Left lung (tissue), 4 donors: ENCODE measurements at regions not wholly inside any gene's neighbourhood (a gene's known extent, or its start where the extent isn't known, plus 50 kb on each side); places are given as distances from the start of the nearest gene placed in this dataset.

Experiments used
- ATAC-seq: fragments of 200-7000 bp; cut with Tn5 transposase; one replicate; pipeline ENCODE4 v1.9.1; 2020; ENCODE audit warnings: moderate library complexity
- DNase-seq, 4 donors: peaks; one replicate each; pipeline ENCODE4 v3.0.0-alpha.2; 2013 to 2020
- H3K27ac ChIP-seq, 2 donors: fragments of 200-600 bp; sonication (generic) in 1 of 2; one replicate each; pipeline versions ENCODE4 v1.5.0 to v1.8.0; 2020 to 2021
- H3K27me3 ChIP-seq, 2 donors: fragments of 200-600 bp; sonication (generic) in 1 of 2; one replicate each; pipeline versions ENCODE4 v1.5.0 to v1.8.0; 2020 to 2021
- H3K36me3 ChIP-seq, 2 donors: fragments of 200-600 bp; sonication (generic) in 1 of 2; one replicate each; pipeline versions ENCODE4 v1.5.0 to v1.8.0; 2020 to 2021
- H3K4me1 ChIP-seq, 2 donors: fragments of 200-600 bp; one replicate each; pipeline ENCODE4 v1.8.0; 2021
- H3K4me3 ChIP-seq, 2 donors: fragments of 200-600 bp; sonication (generic) in 1 of 2; one replicate each; pipeline versions ENCODE4 v1.5.0 to v1.8.0; 2020 to 2021; ENCODE audit warnings: mild to moderate bottlenecking in 1 of 2
- H3K9me3 ChIP-seq, 2 donors: fragments of 200-600 bp; sonication (generic) in 1 of 2; one replicate each; pipeline versions ENCODE4 v1.5.0 to v1.8.0; 2020 to 2021
- intact Hi-C, 2 donors: fragments of 100-400 bp; cut with DNase I; formaldehyde crosslinking; loops; one replicate each; pipeline versions ENCODE4 v1.11.2 to v1.14.2; 2022
- TF ChIP-seq, protein P1 (sequence below), 2 donors: fragments of 200-600 bp; sonication (generic) in 1 of 2; IDR thresholded peaks; one replicate each; pipeline versions ENCODE4 v1.5.0 to v1.8.0; 2021; ENCODE audit warnings: antibody characterized with exemption in 2 of 2
- donor health status: DM: no; HTN: yes; CAD: no.
- donor health status: DM: no; HTN: no; CAD: no.

DNA sequence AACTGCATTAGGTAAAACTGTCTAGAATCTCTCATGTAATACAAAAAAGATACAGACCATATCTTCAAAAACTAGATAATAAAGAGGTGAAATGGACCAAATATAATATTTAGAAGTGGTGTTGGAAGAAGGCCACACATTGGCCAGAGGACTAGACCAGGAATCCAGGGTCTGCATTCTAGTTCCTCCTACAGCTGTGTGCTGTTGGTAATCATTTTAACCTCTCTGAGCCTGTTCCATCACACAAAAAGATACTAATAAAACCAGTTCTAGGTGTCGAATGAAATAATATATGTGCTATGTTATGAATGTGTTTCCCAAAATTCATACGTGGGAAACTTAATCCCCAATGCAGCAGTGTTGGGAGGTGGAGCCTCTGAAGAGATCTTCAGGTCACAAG is 111.6 kb upstream of the RREB1 start:
- DNase-seq, result no peak
- intact Hi-C loops, result no loop called here
- Histone ChIP-seq H3K36me3 (no peaks in the 10 kb centered on the region), H3K9me3 (no peaks in the 10 kb centered on the region), H3K4me1 (peaks cover 0 to 8% of the 10 kb centered on the region in 2 donors), H3K4me3 (no peak overlapping the region), H3K27ac (no peak overlapping the region), H3K27me3 (no peaks in the 10 kb centered on the region)
- TF ChIP-seq, protein P1, sequence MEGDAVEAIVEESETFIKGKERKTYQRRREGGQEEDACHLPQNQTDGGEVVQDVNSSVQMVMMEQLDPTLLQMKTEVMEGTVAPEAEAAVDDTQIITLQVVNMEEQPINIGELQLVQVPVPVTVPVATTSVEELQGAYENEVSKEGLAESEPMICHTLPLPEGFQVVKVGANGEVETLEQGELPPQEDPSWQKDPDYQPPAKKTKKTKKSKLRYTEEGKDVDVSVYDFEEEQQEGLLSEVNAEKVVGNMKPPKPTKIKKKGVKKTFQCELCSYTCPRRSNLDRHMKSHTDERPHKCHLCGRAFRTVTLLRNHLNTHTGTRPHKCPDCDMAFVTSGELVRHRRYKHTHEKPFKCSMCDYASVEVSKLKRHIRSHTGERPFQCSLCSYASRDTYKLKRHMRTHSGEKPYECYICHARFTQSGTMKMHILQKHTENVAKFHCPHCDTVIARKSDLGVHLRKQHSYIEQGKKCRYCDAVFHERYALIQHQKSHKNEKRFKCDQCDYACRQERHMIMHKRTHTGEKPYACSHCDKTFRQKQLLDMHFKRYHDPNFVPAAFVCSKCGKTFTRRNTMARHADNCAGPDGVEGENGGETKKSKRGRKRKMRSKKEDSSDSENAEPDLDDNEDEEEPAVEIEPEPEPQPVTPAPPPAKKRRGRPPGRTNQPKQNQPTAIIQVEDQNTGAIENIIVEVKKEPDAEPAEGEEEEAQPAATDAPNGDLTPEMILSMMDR (IDR thresholded peaks at IDR 0.05), result no peak
- ATAC-seq, result no peak

GRCh38 chr6:6997263-6998193 is 110.2 kb upstream of the RREB1 start:
- Histone ChIP-seq H3K27me3 (no peaks in the 10 kb centered on the region), H3K36me3 (no peaks in the 10 kb centered on the region), H3K27ac (no peak overlapping the region), H3K4me3 (no peak overlapping the region), H3K9me3 (no peaks in the 10 kb centered on the region), H3K4me1 (peaks cover 0 to 8% of the 10 kb centered on the region in 2 donors)
- intact Hi-C loops, result no loop called here
- DNase-seq (no peak), ATAC-seq (no peak)
- TF ChIP-seq, protein P1 (IDR thresholded peaks at IDR 0.05), result no peak

DNA sequence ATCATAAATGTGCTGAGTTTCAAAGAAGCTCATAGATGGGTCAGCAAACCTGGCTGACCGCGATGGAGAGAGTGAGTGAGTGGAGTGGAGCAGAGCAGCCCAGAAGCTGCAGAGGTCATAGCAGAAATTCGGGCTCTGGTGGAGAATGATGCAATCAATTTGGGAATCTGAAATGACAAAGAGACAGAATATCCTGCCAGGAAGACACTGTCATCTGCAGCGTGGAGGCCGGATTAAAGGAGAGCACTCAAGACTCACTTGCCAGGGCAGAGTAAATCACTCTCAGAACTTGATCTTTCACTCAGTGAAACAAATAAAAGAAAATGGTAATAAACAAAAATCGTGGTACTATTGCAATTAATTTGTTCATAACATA is 109.6 kb upstream of the RREB1 start:
- Histone ChIP-seq H3K27ac (no peak overlapping the region), H3K36me3 (no peaks in the 10 kb centered on the region), H3K27me3 (no peaks in the 10 kb centered on the region), H3K4me1 (peaks cover 0 to 8% of the 10 kb centered on the region in 2 donors), H3K9me3 (no peaks in the 10 kb centered on the region), H3K4me3 (no peak overlapping the region)
- intact Hi-C loops, result no loop called here
- no peak for ATAC-seq
- TF ChIP-seq, protein P1 (IDR thresholded peaks at IDR 0.05), result no peak
- DNase-seq, result no peak

DNA sequence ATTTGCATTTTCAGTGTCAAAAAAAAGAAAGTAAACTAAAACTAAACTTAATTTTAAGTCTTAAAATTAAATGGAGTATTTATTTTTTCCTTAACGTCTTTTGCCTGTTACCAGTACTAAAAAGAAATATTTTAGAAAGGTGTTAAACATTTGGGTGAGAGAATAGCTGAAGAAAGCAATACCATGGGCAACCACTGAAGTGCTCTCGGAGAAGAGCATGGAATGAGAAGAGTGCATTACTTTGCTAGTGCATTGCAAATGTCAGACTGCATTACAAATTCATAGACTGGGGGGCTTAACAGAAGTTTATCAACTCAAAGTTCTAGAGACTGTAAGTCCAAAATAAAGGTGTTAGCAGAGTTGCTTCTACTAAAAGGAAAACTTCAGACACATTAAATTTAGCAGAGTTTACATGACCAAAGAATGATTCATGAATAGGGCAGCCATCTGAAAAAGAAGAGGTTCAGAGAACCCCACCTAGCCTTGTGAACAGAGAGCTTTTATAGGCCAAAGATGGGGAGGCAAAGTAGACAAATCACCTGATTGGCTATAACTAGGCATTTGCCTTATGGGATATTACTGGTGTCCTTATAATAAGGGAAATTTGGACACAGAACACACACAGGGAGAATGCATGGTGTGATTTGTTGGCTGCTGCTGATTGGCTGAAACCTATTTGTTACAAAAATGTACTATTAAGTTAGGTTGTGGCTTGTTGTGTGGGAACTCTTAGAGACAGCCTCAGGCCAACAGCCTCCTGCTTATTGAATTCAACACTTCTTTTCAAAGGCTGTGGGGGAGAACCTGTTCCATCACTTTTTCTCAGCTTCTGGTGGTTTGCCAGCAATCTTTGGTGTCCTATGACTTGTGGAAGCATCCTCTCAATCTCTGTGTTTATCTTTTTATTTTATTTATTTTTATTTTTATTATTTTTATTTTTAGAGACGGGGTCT is 106.7 kb upstream of the RREB1 start:
- intact Hi-C loops, result no loop called here
- H3K27me3 ChIP-seq, result no peaks in the 10 kb centered on the region
- H3K4me1 ChIP-seq, result no peaks in the 10 kb centered on the region
- H3K4me3 ChIP-seq, result no peak overlapping the region
- ATAC-seq, result no peak
- TF ChIP-seq, protein P1 (IDR thresholded peaks at IDR 0.05), result no peak
- no peak for DNase-seq
- H3K36me3 ChIP-seq, result no peaks in the 10 kb centered on the region
- no peak overlapping the region for H3K27ac ChIP-seq
- no peaks in the 10 kb centered on the region for H3K9me3 ChIP-seq

DNA sequence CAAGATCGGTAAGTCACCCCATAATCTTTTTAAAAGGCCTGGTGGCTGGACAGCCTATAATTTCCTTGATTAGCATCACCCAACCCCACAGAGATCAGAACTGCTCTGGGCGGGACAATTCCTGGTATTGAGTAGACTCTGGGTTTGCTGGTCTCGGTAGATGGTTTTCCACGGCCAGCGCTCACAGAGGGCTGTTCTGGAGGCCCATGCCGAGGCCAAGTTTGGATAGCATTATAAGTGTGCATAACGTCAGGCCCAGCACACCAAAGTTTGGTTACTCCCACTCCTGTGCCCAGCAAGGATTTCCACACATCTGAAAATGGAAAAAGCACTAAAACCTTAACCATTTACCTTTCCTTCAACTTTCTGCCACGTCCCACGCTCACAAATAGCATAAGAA is 104.7 kb upstream of the RREB1 start:
- DNase-seq (no peak), ATAC-seq (no peak)
- H3K36me3 ChIP-seq, result no peaks in the 10 kb centered on the region
- intact Hi-C loops, result no loop called here
- H3K4me3 ChIP-seq, result no peak overlapping the region
- TF ChIP-seq, protein P1 (IDR thresholded peaks at IDR 0.05), result no peak
- H3K27ac ChIP-seq, result no peak overlapping the region
- H3K9me3 ChIP-seq, result no peaks in the 10 kb centered on the region
- no peaks in the 10 kb centered on the region for H3K27me3 ChIP-seq
- H3K4me1 ChIP-seq, result no peaks in the 10 kb centered on the region
